K562 (cell line): ENCODE measurements at regions not wholly inside any gene's neighbourhood (a gene's known extent, or its start where the extent isn't known, plus 50 kb on each side); places are given as distances from the start of the nearest gene placed in this dataset.

Experiments used
- ATAC-seq: fragments of 200-7000 bp; cut with Tn5 transposase; 3 replicates; pipeline ENCODE4 v1.9.1; 2020; ENCODE audit warnings: moderate library complexity
- BruUV-seq: library from RNA; stranded (reverse); fragments of 400-500 nt; replicated peaks from 2 replicates; lab custom pipeline; 2021; lab: Mats Ljungman, UMichigan
- CTCF ChIA-PET: fragments of 300-600 bp; formaldehyde crosslinking; extraction: SDS; loops from one replicate; lab custom pipeline; 2021; ENCODE audit warnings: low intra/inter-chr PET ratio; lab: Yijun Ruan, JAX
- POLR2A ChIA-PET: fragments of 300-600, 350-650 bp; sonication (Branson Sonifier 250); formaldehyde crosslinking; extraction: SDS; loops from one replicate; lab custom pipeline; 2021; ENCODE audit warnings: antibody characterized with exemption, inconsistent platforms; lab: Yijun Ruan, JAX
- DNase-seq, 4 experiments: peaks; one replicate each; pipeline versions ENCODE4 v3.0.0 to v3.0.0-alpha.2; 2011 to 2018; ENCODE audit warnings: low spot score in 3 of 4, mixed read lengths in 3 of 4; ENCODE audit errors: extremely low read depth in 1 of 4
- FAIRE-seq: peaks from 2 replicates; lab custom pipeline; 2011; peaks lifted over from hg19 to GRCh38; lab: Jason Lieb, UNC
- H2AFZ ChIP-seq: 2 replicates; pipeline ENCODE4 v1.6.0; 2011; ENCODE audit warnings: low read depth, low read length, control low read depth, inconsistent platforms
- H3K27ac ChIP-seq: fragments of 200-600 bp; 3 replicates; pipeline ENCODE4 v1.8.0; 2011; ENCODE audit warnings: low read depth, mild to moderate bottlenecking, control low read depth, inconsistent platforms, low read length, moderate library complexity, mixed read lengths; ENCODE audit errors: extremely low read depth
- H3K27me3 ChIP-seq, 2 experiments: fragments of 300-600 bp in 1 of 2; 2 replicates in 1 of 2; 3 replicates in 1 of 2; pipeline versions ENCODE4 v1.6.0 to v1.8.0; 2011; ENCODE audit warnings: inconsistent platforms in 2 of 2, low read length in 2 of 2, mild to moderate bottlenecking in 1 of 2, mixed read lengths in 1 of 2, moderate library complexity in 1 of 2; ENCODE audit not compliant: control insufficient read depth in 2 of 2, insufficient read depth in 2 of 2
- H3K36me3 ChIP-seq: fragments of 300-600 bp; 3 replicates; pipeline ENCODE4 v1.8.0; 2011; ENCODE audit warnings: mild to moderate bottlenecking, low read length, inconsistent platforms; ENCODE audit not compliant: control insufficient read depth, insufficient read depth
- H3K4me1 ChIP-seq, 2 experiments: fragments of 200-600 bp in 1 of 2; replicated peaks in 1 of 2; 2 replicates in 1 of 2; 3 replicates in 1 of 2; pipeline versions ENCODE4 v1.5.1 to v1.8.0; 2011; ENCODE audit warnings: inconsistent platforms in 2 of 2, low read length in 2 of 2, mild to moderate bottlenecking in 1 of 2, mixed read lengths in 1 of 2, moderate library complexity in 1 of 2; ENCODE audit not compliant: control insufficient read depth in 2 of 2, insufficient read depth in 2 of 2
- H3K4me2 ChIP-seq: 2 replicates; pipeline ENCODE4 v1.6.1; 2011; ENCODE audit warnings: low read length, control low read depth, inconsistent platforms, mixed read lengths; ENCODE audit not compliant: insufficient read depth
- H3K4me3 ChIP-seq: fragments of 200-600 bp; sonication (generic), shearing (Covaris generic); 2 replicates; pipeline ENCODE4 v1.5.1; 2016; ENCODE audit warnings: control low read depth, inconsistent platforms
- H3K79me2 ChIP-seq: fragments of 200-600 bp; 3 replicates; pipeline ENCODE4 v1.8.0; 2011; ENCODE audit warnings: low read length, inconsistent platforms; ENCODE audit not compliant: control insufficient read depth, insufficient read depth
- H3K9ac ChIP-seq, 2 experiments: 2 replicates each; pipeline versions ENCODE4 v1.6.0 to v1.6.1; 2011; ENCODE audit warnings: low read depth in 2 of 2, low read length in 2 of 2, control low read depth in 1 of 2, inconsistent platforms in 1 of 2, mild to moderate bottlenecking in 1 of 2, mixed read lengths in 1 of 2; ENCODE audit not compliant: insufficient read depth in 1 of 2
- H3K9me1 ChIP-seq: one replicate; pipeline ENCODE4 v1.6.0; 2011; ENCODE audit warnings: inconsistent platforms, mild to moderate bottlenecking, low read length, moderate library complexity; ENCODE audit not compliant: control insufficient read depth, insufficient read depth
- H3K9me3 ChIP-seq: replicated peaks from 2 replicates; pipeline ENCODE4 v1.5.1; 2011; ENCODE audit warnings: low read depth, low read length, inconsistent platforms; ENCODE audit not compliant: control insufficient read depth, insufficient read depth
- H4K20me1 ChIP-seq: replicated peaks from 2 replicates; pipeline ENCODE4 v1.6.1; 2011; ENCODE audit warnings: low read length, inconsistent platforms, mixed read lengths; ENCODE audit not compliant: control insufficient read depth, insufficient read depth
- BMI1 ChIP-seq: fragments of 150-350 bp; IDR thresholded peaks from 2 replicates; pipeline ENCODE4 v1.6.1; 2014; ENCODE audit warnings: low read length
- BRF2 ChIP-seq: IDR thresholded peaks from 3 replicates; pipeline ENCODE4 v1.6.1; 2011; ENCODE audit warnings: borderline replicate concordance, mild to moderate bottlenecking; ENCODE audit not compliant: insufficient read length, insufficient read depth
- GABPA ChIP-seq: fragments of 200-800 bp; sonication (Bioruptor generic); conservative IDR thresholded peaks from 2 replicates; pipeline ENCODE4 v1.6.1; 2016; ENCODE audit warnings: low read depth, missing genetic modification characterization, missing compliant biosample characterization
- MLLT1 ChIP-seq, 2 experiments: fragments of 450-650 bp; IDR thresholded peaks; 2 replicates each; pipeline ENCODE4 v1.6.1; 2016
- MTF1 ChIP-seq: fragments of 250-450 bp; sonication (Bioruptor Pico); IDR thresholded peaks from 2 replicates; pipeline ENCODE4 v1.9.0; 2021; ENCODE audit warnings: moderate library complexity, mild to moderate bottlenecking, inconsistent platforms, borderline replicate concordance
- POLR2AphosphoS2 ChIP-seq: IDR thresholded peaks from 2 replicates; pipeline ENCODE4 v1.6.1; 2012; ENCODE audit warnings: low read length, improper control_type of control experiment
- ZNF717 ChIP-seq: fragments of 250-450 bp; sonication (Bioruptor Pico); IDR thresholded peaks from 2 replicates; pipeline ENCODE4 v1.5.0; 2021
- WGBS: fragments of 100-300 bp; shearing (Covaris generic); methylation state at CpG from one replicate; pipeline ENCODE4 v1.1.6; 2016; ENCODE audit warnings: low coverage, mixed read lengths; ENCODE audit not compliant: insufficient coverage; ENCODE audit errors: missing lambda C conversion rate; 5-methylcytosine and 5-hydroxymethylcytosine counted together
- in situ Hi-C: fragments of 300-500 bp; cut with MboI; formaldehyde crosslinking; loops from 4 replicates; pipeline ENCODE4 v1.15.0; 2018; ENCODE audit warnings: inconsistent platforms, mixed read lengths
- intact Hi-C: fragments of 100-400 bp; cut with micrococcal nuclease; formaldehyde crosslinking; loops from 2 replicates; pipeline ENCODE4 v1.14.2; 2022
- TF ChIP-seq, protein P1 (sequence below): sonication (generic); formaldehyde crosslinking; IDR thresholded peaks from 2 replicates; pipeline ENCODE4 v1.8.0; 2022; ENCODE audit warnings: mild to moderate bottlenecking, missing genetic modification reagents

- Histone ChIP-seq H4K20me1 (no peaks in the 10 kb centered on the region), H3K4me2 (no peak overlapping the region), H3K4me1 (no peaks in the 10 kb centered on the region), H3K9me3 (no peaks in the 10 kb centered on the region), H3K27me3 (no peaks in the 10 kb centered on the region), H3K4me3 (no peak overlapping the region), H2AFZ (no peak overlapping the region), H3K9ac (no peak overlapping the region), H3K36me3 (no peaks in the 10 kb centered on the region), H3K9me1 (no peaks in the 10 kb centered on the region), H3K27ac (no peak overlapping the region), H3K79me2 (no peaks in the 10 kb centered on the region)
- no peak for TF ChIP-seq POLR2AphosphoS2
- TF ChIP-seq, protein P1, sequence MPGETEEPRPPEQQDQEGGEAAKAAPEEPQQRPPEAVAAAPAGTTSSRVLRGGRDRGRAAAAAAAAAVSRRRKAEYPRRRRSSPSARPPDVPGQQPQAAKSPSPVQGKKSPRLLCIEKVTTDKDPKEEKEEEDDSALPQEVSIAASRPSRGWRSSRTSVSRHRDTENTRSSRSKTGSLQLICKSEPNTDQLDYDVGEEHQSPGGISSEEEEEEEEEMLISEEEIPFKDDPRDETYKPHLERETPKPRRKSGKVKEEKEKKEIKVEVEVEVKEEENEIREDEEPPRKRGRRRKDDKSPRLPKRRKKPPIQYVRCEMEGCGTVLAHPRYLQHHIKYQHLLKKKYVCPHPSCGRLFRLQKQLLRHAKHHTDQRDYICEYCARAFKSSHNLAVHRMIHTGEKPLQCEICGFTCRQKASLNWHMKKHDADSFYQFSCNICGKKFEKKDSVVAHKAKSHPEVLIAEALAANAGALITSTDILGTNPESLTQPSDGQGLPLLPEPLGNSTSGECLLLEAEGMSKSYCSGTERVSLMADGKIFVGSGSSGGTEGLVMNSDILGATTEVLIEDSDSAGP (CRISPR knock-in tag), result no peak
- TF ChIP-seq BRF2, result no peak
- no peak for TF ChIP-seq MLLT1 (IDR thresholded peaks at IDR 0.05)
- no peak for TF ChIP-seq MTF1
- no peak for TF ChIP-seq BMI1
- TF ChIP-seq ZNF717, result no peak
- TF ChIP-seq GABPA (tag), result no peak
- ChIA-PET POLR2A (no interaction called here), CTCF (no interaction called here)
- no TSS peak for BruUV-seq
- in situ Hi-C loops (no loop called here), intact Hi-C loops (no loop called here)
- no peak for DNase-seq
- FAIRE-seq, result no peak
- 0% methylated on average over 3 of the region's 3 CpGs for WGBS
- ATAC-seq, result no peak
Measured at GRCh38 chr11:30165652-30166051, 65.2 kb upstream of the FSHB start.
